HepG2 (cell line): ENCODE measurements at regions not wholly inside any gene's neighbourhood (a gene's known extent, or its start where the extent isn't known, plus 50 kb on each side); places are given as distances from the start of the nearest gene placed in this dataset.

Experiments
- ATAC-seq: fragments of 200-7000 bp; cut with Tn5 transposase; 3 replicates; pipeline ENCODE4 v1.9.1; 2020; ENCODE audit warnings: mild to moderate bottlenecking, moderate library complexity
- BruUV-seq: library from RNA; stranded (reverse); fragments of 400-500 nt; replicated peaks from 2 replicates; lab custom pipeline; 2021; lab: Mats Ljungman, UMichigan
- CTCF ChIA-PET: fragments of 300-600 bp; formaldehyde crosslinking; extraction: SDS; loops from one replicate; lab custom pipeline; 2021; ENCODE audit warnings: low total read pairs, inconsistent platforms, low intra/inter-chr PET ratio; lab: Yijun Ruan, JAX
- POLR2A ChIA-PET: fragments of 350-600 bp; sonication (Branson Sonifier 250); formaldehyde crosslinking; loops from one replicate; lab custom pipeline; 2020; ENCODE audit warnings: antibody characterized with exemption, inconsistent platforms; lab: Yijun Ruan, JAX
- DNase-seq: peaks from one replicate; pipeline ENCODE4 v3.0.0-alpha.2; 2015; ENCODE audit warnings: low spot score
- FAIRE-seq: peaks from 3 replicates; lab custom pipeline; 2011; peaks lifted over from hg19 to GRCh38; lab: Jason Lieb, UNC
- H2AFZ ChIP-seq: one replicate; pipeline ENCODE4 v1.6.1; 2011; ENCODE audit warnings: low read length, inconsistent platforms
- H3K27ac ChIP-seq: fragments of 300-600 bp; 3 replicates; pipeline ENCODE4 v1.8.0; 2011; ENCODE audit warnings: mixed run types, mild to moderate bottlenecking, mixed read lengths, low read length, inconsistent platforms; ENCODE audit not compliant: insufficient read depth; ENCODE audit errors: extremely low read length
- H3K27me3 ChIP-seq, 2 experiments: fragments of 200-600 bp in 1 of 2; 2 replicates in 1 of 2; 3 replicates in 1 of 2; pipeline versions ENCODE4 v1.6.0 to v1.8.0; 2011; ENCODE audit warnings: low read length in 2 of 2, mild to moderate bottlenecking in 2 of 2, moderate library complexity in 2 of 2, inconsistent platforms in 1 of 2; ENCODE audit not compliant: insufficient read depth in 2 of 2, control insufficient read depth in 1 of 2
- H3K36me3 ChIP-seq, 2 experiments: fragments of 200-600 bp in 1 of 2; replicated peaks in 1 of 2; 2 replicates in 1 of 2; 3 replicates in 1 of 2; pipeline versions ENCODE4 v1.5.1 to v1.8.0; 2011; ENCODE audit warnings: low read length in 2 of 2, inconsistent platforms in 1 of 2; ENCODE audit not compliant: insufficient read depth in 2 of 2, control insufficient read depth in 1 of 2
- H3K4me1 ChIP-seq: 2 replicates; pipeline ENCODE4 v1.5.1; 2012; ENCODE audit warnings: low read length, inconsistent platforms; ENCODE audit not compliant: insufficient read depth
- H3K4me2 ChIP-seq: 2 replicates; pipeline ENCODE4 v1.6.0; 2011; ENCODE audit warnings: low read depth, low read length, inconsistent platforms
- H3K4me3 ChIP-seq, 3 experiments: fragments of 200-600 bp in 1 of 3; sonication (generic), shearing (Covaris generic) in 1 of 3; replicated peaks in 1 of 3; 2 replicates each; pipeline ENCODE4 v1.5.1; 2011 to 2016; ENCODE audit warnings: low read length in 3 of 3, inconsistent platforms in 2 of 3, low read depth in 2 of 3, mild to moderate bottlenecking in 2 of 3, control low read depth in 1 of 3, mixed read lengths in 1 of 3; ENCODE audit not compliant: insufficient read depth in 1 of 3
- H3K79me2 ChIP-seq: one replicate; pipeline ENCODE4 v1.6.1; 2011; ENCODE audit warnings: low read length, inconsistent platforms; ENCODE audit not compliant: insufficient read depth
- H3K9ac ChIP-seq: 2 replicates; pipeline ENCODE4 v1.6.0; 2011; ENCODE audit warnings: mild to moderate bottlenecking, low read depth, low read length, inconsistent platforms; ENCODE audit not compliant: insufficient read depth
- H3K9me3 ChIP-seq: 2 replicates; pipeline ENCODE4 v1.5.1; 2012; ENCODE audit warnings: mild to moderate bottlenecking, low read length
- H4K20me1 ChIP-seq: 2 replicates; pipeline ENCODE4 v1.6.0; 2011; ENCODE audit warnings: inconsistent platforms, mild to moderate bottlenecking, low read length, moderate library complexity; ENCODE audit not compliant: insufficient read depth
- ADNP ChIP-seq: sonication (generic); formaldehyde crosslinking; IDR thresholded peaks from 2 replicates; pipeline ENCODE4 v1.4.0; 2020; ENCODE audit warnings: missing genetic modification reagents
- ASH2L ChIP-seq: fragments of 300-600, 200-600 bp; sonication (generic); IDR thresholded peaks from 2 replicates; pipeline ENCODE4 v1.7.0; 2017; ENCODE audit warnings: low read depth, mild to moderate bottlenecking, moderate library complexity, mixed read lengths, low read length; ENCODE audit not compliant: insufficient read length
- EP300 ChIP-seq, 3 experiments: sonication (generic) in 1 of 3; formaldehyde crosslinking in 1 of 3; IDR thresholded peaks; 2 replicates each; pipeline versions ENCODE4 v1.5.1 to v1.6.1; 2011 to 2020; ENCODE audit warnings: low read depth in 2 of 3, low read length in 2 of 3, borderline replicate concordance in 1 of 3, improper control_type of control experiment in 1 of 3, mild to moderate bottlenecking in 1 of 3, missing genetic modification reagents in 1 of 3, moderate library complexity in 1 of 3
- MEIS2 ChIP-seq: sonication (generic); formaldehyde crosslinking; IDR thresholded peaks from 2 replicates; pipeline ENCODE4 v1.9.0; 2021; ENCODE audit warnings: mild to moderate bottlenecking, missing genetic modification reagents
- PLRG1 ChIP-seq: fragments of 450-650 bp; conservative IDR thresholded peaks from 2 replicates; pipeline ENCODE4 v1.6.1; 2016
- POLR2AphosphoS5 ChIP-seq: IDR thresholded peaks from 2 replicates; pipeline ENCODE4 v1.6.1; 2012; ENCODE audit warnings: low read depth, low read length
- REXO4 ChIP-seq: sonication (generic); formaldehyde crosslinking; IDR thresholded peaks from 2 replicates; pipeline ENCODE4 v1.8.0; 2022; ENCODE audit warnings: missing genetic modification reagents, mild to moderate bottlenecking, borderline replicate concordance
- SSRP1 ChIP-seq: IDR thresholded peaks from 2 replicates; pipeline ENCODE4 v1.6.1; 2016; ENCODE audit warnings: control low read depth
- ZNF180 ChIP-seq: sonication (generic); formaldehyde crosslinking; IDR thresholded peaks from 2 replicates; pipeline ENCODE4 v1.4.0; 2020; ENCODE audit warnings: low read depth, missing genetic modification reagents, borderline replicate concordance
- ZNF660 ChIP-seq: sonication (generic); formaldehyde crosslinking; IDR thresholded peaks from 2 replicates; pipeline ENCODE4 v1.5.1; 2020; ENCODE audit warnings: mild to moderate bottlenecking, low read depth, missing genetic modification reagents, borderline replicate concordance
- ZNF772 ChIP-seq: sonication (generic); formaldehyde crosslinking; IDR thresholded peaks from 2 replicates; pipeline ENCODE4 v1.5.0; 2020; ENCODE audit warnings: mild to moderate bottlenecking, missing genetic modification reagents
- ZNF781 ChIP-seq: sonication (generic); formaldehyde crosslinking; IDR thresholded peaks from 2 replicates; pipeline ENCODE4 v1.5.1; 2020; ENCODE audit warnings: borderline replicate concordance, mild to moderate bottlenecking, missing genetic modification reagents; ENCODE audit errors: not compliant biosample characterization
- ZSCAN29 ChIP-seq: sonication (generic); formaldehyde crosslinking; conservative IDR thresholded peaks from 2 replicates; pipeline ENCODE4 v1.4.0; 2020; ENCODE audit warnings: mild to moderate bottlenecking, missing genetic modification reagents
- in situ Hi-C: cut with HindIII; loops from 2 replicates; pipeline ENCODE4 v1.10.0; 2017; ENCODE audit warnings: low pct_unique_long_range_greater_than_20kb; ENCODE audit not compliant: extremely low pct_ligation_motif_present
- intact Hi-C: fragments of 100-400 bp; cut with micrococcal nuclease; formaldehyde crosslinking; loops from one replicate; pipeline ENCODE4 v1.10.0; 2022; ENCODE audit not compliant: unreplicated experiment
- TF ChIP-seq, protein P1 (sequence below): sonication (generic); formaldehyde crosslinking; IDR thresholded peaks from 2 replicates; pipeline ENCODE4 v1.5.0; 2020; ENCODE audit warnings: mild to moderate bottlenecking, missing genetic modification reagents, moderate library complexity
- TF ChIP-seq, protein P2 (sequence below): sonication (generic); formaldehyde crosslinking; IDR thresholded peaks from 2 replicates; pipeline ENCODE4 v1.5.1; 2020; ENCODE audit warnings: mild to moderate bottlenecking, missing genetic modification reagents, borderline replicate concordance

DNA sequence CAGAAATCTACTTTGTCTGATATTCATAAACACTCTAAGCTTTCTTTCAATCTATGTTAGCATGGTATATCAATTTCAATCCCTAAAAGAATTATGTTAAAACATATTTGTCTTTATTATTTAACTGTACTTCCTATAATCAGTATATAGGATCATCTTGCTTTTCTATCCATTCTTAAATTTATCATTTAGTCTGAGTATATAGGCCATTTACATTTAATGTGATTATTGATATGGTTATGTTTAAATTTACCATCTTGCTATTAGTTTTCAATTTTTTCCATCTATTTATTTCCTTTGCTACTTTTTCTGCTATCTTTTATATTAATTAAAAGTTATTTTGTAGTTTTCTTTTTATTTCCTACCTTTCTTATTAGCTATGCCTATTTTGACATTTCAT, 174.8 kb upstream of the MBNL1 start:
- H3K4me1 ChIP-seq: no peaks in the 10 kb centered on the region
- in situ Hi-C loops: no loop called here
- no peak for DNase-seq
- no peak overlapping the region for H3K4me2 ChIP-seq
- no peak overlapping the region for H3K27ac ChIP-seq
- no peak for ATAC-seq
- no peak overlapping the region for H3K9ac ChIP-seq
- H3K4me3 ChIP-seq: no peak overlapping the region
- intact Hi-C loops: no loop called here
- H2AFZ ChIP-seq: no peak overlapping the region
- no peaks in the 10 kb centered on the region for H3K27me3 ChIP-seq
- H3K79me2 ChIP-seq: no peaks in the 10 kb centered on the region
- CTCF ChIA-PET: no interaction called here
- H3K36me3 ChIP-seq: no peaks in the 10 kb centered on the region
- H3K9me3 ChIP-seq: no peaks in the 10 kb centered on the region
- TF ChIP-seq ASH2L (no peak), MEIS2 (CRISPR knock-in tag) (no peak), SSRP1 (CRISPR knock-in tag) (no peak), ADNP (CRISPR knock-in tag) (no peak), POLR2AphosphoS5 (no peak), ZNF781 (CRISPR knock-in tag) (no peak), ZNF772 (CRISPR knock-in tag) (no peak), ZSCAN29 (CRISPR knock-in tag) (no peak), ZNF180 (CRISPR knock-in tag) (no peak), ZNF660 (no peak), EP300 (IDR thresholded peaks at IDR 0.05; ENCODE audit: low read depth in 2 of 2, low read length in 2 of 2) (no peak), EP300 (CRISPR knock-in tag; IDR thresholded peaks at IDR 0.05; ENCODE audit: borderline replicate concordance) (no peak), PLRG1 (no peak), REXO4 (CRISPR knock-in tag) (no peak)
- TF ChIP-seq, protein P1, sequence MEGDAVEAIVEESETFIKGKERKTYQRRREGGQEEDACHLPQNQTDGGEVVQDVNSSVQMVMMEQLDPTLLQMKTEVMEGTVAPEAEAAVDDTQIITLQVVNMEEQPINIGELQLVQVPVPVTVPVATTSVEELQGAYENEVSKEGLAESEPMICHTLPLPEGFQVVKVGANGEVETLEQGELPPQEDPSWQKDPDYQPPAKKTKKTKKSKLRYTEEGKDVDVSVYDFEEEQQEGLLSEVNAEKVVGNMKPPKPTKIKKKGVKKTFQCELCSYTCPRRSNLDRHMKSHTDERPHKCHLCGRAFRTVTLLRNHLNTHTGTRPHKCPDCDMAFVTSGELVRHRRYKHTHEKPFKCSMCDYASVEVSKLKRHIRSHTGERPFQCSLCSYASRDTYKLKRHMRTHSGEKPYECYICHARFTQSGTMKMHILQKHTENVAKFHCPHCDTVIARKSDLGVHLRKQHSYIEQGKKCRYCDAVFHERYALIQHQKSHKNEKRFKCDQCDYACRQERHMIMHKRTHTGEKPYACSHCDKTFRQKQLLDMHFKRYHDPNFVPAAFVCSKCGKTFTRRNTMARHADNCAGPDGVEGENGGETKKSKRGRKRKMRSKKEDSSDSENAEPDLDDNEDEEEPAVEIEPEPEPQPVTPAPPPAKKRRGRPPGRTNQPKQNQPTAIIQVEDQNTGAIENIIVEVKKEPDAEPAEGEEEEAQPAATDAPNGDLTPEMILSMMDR (CRISPR knock-in tag): no peak
- TF ChIP-seq, protein P2, sequence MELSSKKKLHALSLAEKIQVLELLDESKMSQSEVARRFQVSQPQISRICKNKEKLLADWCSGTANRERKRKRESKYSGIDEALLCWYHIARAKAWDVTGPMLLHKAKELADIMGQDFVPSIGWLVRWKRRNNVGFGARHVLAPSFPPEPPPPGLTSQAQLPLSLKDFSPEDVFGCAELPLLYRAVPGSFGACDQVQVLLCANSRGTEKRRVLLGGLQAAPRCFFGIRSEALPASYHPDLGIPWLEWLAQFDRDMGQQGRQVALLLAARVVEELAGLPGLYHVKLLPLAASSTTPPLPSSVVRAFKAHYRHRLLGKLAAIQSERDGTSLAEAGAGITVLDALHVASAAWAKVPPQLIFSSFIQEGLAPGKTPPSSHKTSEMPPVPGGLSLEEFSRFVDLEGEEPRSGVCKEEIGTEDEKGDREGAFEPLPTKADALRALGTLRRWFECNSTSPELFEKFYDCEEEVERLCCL (CRISPR knock-in tag): no peak
- TF ChIP-seq, all 625 proteins: peak for 0
- FAIRE-seq: no peak
- no peaks in the 10 kb centered on the region for H4K20me1 ChIP-seq
- no TSS peak for BruUV-seq
- POLR2A ChIA-PET: no interaction called here
